Embryonic facial prominence (tissue), 1 donor: ENCODE measurements at regions not wholly inside any gene's neighbourhood (a gene's known extent, or its start where the extent isn't known, plus 50 kb on each side); places are given as distances from the start of the nearest gene placed in this dataset.

ENCODE experiments used
- DNase-seq: peaks from one replicate; pipeline ENCODE4 v3.0.0-alpha.2; 2016; ENCODE audit errors: extremely low spot score

GRCh38 chr11:112811783-112812182, 149.4 kb upstream of the NCAM1 start:
- no peak for DNase-seq

- no peak for DNase-seq
Observed at GRCh38 chr11:112812729-112813128, 148.5 kb upstream of the NCAM1 start.

DNA sequence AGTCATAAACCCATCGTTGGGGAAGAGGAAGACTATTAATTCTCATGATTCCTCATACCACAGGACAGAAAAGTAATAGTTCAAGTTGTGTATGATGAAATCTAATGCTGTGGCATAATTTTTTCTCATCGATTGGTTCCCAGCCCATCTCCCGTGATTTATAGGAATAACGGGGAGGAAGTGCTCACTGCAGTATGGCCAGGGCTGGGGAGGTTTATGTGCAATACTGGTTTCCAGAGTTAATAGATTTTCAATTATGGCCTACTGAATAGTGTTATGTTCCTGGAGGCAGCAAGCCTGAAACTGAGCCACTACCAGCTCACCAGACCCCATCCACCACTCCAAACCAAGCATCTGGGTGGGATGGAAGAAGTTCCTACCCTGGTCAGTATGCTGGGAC, 147.1 kb upstream of the NCAM1 start:
- DNase-seq, result no peak

DNA sequence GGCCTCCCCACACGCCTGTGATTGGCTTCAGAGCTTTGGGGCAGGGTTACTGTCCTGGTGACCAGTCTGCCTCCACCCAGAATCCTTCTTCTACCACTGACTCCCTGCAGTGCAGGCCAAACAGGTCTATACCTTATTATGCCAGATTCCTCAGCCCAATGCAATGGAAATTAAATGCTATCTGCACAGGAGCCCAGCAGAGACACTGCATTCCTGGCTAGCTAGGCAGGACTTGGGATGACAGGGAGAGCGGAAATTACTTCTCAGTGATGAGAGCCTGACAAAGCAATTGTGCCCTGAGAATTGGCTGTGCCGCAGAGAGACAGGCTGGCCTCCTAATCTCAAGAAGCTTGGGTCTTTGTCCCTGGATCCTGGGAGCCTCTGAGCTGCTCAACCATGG, 143.8 kb upstream of the NCAM1 start:
- no peak for DNase-seq

- no peak for DNase-seq
Observed at GRCh38 chr11:112822478-112823274, 138.5 kb upstream of the NCAM1 start.

GRCh38 chr11:112826026-112826425, 135.2 kb upstream of the NCAM1 start:
- no peak for DNase-seq

GRCh38 chr11:112826788-112827187, 134.4 kb upstream of the NCAM1 start:
- no peak for DNase-seq

GRCh38 chr11:112828421-112828820, 132.8 kb upstream of the NCAM1 start:
- DNase-seq, result no peak

DNA sequence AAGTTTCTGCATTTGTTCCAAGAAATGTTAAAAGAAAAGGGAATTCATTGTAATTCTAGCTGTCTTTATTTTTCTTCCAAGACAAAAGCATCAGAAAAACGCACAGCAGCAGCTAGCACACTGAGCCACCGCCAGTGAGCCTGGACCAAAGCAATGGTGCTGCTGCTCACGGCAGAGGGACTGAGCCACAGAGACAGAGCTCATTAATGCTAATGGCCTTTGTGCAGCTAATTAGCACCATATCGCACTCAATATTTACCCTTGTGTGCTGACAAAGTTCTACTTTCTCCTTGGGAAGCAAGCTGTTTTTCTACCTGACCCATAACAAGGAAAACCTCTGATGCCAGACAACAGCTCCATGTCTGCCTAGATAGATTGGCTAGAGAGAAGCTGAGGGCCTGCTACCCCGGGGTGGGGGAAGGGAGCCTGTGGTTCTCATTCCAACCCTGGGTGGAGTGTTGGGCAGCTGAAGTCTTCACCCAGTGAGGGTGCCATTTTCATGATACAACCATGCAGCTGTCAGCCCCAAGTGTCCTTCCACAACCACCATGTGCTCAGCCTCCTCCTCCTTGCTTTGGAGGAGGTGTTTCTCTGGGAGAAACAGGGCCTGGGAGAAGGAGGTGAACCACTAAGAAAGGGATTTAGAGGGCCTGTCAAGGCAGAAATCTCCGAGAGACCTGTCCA, 131.1 kb upstream of the NCAM1 start:
- DNase-seq, result no peak

- no peak for DNase-seq
Observed at GRCh38 chr11:112831041-112831440, 130.2 kb upstream of the NCAM1 start.

DNA sequence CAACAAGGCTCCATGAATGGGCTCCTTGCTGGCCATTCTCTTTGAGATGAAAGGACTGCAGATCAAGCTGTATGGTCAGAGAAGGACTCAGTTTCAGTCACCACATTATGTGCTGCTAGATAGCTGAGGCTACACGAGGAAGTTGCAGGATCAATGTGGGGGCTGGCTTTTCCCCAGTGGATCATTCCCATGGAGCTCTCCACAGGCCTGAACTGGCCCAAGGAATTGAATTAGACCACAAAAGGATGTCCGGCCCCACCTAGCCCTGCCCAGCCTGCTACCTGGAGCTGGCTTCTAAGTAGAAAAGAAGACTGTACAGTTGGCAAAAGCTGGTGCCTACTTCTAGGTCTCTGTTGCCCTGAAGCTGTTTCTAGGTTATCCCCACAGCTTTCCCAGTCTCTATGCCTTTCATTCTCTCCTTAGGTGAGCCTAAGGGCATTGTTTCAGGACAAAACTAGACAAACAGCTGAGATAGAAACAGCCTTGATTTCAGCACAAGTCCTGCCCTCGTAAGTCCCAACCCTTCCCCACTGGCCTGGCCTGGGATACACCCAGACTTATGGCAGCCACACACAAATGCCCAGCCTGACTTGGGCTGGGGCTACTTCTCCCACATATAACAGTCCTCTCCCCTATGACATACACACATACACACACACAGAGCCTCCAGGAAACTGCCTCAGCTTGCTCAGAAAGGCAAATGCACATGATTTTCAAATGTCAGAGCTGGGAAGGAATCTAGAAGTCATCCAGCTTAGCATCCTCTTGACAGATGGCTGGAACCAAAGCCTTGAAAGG, 129.1 kb upstream of the NCAM1 start:
- no peak for DNase-seq

- DNase-seq, result no peak
Observed at GRCh38 chr11:112834277-112834755, 126.9 kb upstream of the NCAM1 start.

DNA sequence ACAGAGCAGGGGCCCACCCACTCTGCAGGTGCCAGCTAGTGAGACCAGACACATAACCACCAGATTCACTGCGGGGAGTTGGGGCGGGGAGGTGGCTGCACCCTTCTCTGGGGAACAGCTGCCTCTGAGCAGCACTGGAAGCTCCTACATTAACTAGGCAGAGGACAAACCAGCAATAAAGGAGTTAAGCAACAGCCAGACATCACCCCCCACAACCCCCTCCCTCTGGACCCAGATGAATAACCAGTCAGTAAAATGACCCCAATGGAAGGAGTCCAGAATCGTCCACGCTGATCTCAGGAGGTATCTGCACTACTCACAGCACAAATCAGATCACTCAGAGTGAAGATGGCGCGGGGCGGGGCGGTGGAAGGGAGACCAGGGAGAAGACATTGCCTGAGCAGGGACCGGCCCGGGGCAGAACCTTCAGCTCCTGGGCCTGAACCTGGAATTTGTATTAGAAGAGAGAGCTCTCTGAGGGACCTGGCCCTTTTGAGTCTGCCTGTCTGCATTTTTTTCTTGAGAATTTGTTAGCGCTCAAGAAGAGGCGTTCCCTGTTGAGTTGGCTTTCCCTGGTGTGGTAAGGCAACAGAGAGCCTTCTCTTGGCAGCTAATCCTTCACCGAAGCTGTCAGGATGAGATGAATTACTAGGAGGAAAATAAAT, 125.5 kb upstream of the NCAM1 start:
- no peak for DNase-seq

- DNase-seq, result no peak
Observed at GRCh38 chr11:112836256-112836602, 125.0 kb upstream of the NCAM1 start.

- no peak for DNase-seq
Observed at GRCh38 chr11:112837162-112837826, 123.9 kb upstream of the NCAM1 start.

DNA sequence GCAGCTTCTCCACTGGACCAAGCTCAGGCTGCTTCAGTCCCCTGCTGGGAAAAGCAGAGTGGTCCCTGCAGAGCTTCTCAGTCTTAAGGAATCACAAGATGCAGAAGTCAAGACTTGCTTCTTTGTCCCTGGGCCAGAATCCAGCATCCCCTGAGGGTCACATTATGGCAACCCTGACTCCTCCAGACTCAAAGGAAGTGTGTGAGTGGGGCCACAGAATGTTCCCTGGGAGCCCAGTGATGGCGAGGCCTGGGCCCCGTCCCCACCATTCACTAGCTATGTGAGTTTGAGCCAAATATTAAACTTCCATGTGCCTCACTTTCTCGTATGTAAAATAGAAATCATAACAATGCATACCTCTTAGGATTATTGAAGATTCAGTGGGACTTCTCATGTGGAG, 122.2 kb upstream of the NCAM1 start:
- DNase-seq, result no peak

DNA sequence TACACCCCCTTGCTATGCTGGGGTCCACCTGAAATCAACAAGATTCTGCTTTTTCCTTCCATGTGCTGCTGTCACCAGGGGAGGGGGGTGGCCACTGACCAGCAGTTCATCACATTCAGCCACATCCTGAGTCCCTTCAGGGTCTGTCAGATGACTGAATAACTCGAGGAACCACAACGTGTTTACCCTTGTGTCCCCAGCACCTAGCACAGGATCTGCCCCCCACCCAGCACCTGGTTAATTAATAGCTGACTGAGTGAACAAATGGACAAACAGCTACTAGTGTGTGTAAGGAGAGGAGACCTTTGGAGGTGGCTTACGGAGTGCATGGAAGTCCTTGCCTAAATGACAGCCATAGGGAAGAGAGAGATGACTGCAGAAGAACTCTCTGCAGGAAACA, 119.5 kb upstream of the NCAM1 start:
- no peak for DNase-seq

GRCh38 chr11:112842151-112842550, 119.1 kb upstream of the NCAM1 start:
- DNase-seq, result no peak

DNA sequence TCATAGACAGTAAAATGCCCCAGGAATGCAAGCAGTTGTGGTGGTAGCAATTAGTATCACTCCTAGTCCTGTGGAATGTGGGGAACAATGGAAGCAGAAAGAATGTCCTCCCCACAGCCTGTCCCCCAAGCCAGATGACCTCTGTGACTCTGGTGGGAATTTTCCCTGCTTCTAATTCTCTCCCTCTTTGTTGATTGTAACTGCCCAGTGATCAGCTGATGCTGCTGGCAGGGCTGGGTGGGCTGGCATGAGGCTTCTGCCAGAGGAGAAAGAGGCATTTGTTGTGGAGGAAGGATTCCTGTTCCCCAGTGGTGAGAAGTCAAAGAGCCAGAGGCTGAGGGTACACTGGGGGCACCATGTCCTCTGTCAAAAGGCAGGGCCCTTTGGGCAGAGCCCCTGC, 116.7 kb upstream of the NCAM1 start:
- no peak for DNase-seq

DNA sequence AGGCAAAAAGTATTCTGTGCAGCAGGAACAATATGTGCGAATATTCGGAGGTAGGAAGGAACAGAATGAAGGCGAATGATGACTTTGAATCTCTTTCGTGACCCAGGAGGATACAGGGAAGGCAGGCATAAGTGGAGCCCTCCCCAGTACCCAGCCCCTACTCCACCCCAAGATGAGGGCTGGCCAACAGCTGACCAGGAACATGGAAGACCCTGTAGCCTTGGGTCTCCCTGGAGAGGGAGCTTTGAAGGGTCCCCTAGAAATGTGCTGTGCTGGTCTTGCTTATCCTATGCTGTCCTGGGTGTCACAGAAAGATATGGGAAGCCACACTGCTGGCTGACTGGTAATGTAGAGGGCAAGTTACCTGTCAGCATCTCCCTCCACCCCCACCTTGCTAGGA, 113.7 kb upstream of the NCAM1 start:
- DNase-seq, result no peak

- no peak for DNase-seq
Observed at GRCh38 chr11:112852143-112852866, 108.9 kb upstream of the NCAM1 start.
